T-helper 2 cell treated with Interferon-gamma antibody and Interleukin-4, amounts not matched to agents 100 ng/mL and 5 ng/mL, for 36 hours (primary cell): ENCODE measurements at regions not wholly inside any gene's neighbourhood (a gene's known extent, or its start where the extent isn't known, plus 50 kb on each side); places are given as distances from the start of the nearest gene placed in this dataset.

ENCODE experiments used
- intact Hi-C: fragments of 100-400 bp; cut with micrococcal nuclease; formaldehyde crosslinking; loops from one replicate; pipeline ENCODE4 v1.15.1; 2023

DNA sequence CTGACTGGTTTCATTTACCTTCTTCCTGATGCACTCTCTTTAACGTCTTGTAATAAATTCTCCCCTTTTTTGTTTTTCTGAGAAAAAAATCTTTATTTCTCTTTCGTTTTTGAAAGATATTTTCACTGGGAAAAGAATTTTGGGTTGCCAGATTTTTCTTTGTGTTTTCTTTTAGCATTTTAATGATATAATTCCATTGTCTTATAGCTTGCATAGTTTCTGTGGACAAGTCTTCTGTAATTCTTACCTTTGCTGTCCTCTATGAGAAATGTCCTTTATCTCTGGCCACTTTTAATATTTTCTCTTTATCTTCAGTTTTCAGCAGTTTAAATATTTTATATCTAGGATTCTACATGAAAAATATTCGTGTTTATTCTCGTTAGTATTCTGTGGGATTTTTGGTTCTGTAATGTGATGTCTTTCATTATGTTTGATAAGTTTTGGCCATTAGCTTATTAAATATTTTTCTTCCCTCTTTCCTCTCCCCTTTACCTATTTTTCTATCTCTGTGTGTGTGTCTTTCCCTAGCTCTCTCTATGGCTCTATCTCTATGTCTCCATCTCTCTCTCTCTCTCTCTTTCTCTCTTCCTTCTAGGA, 236.5 kb downstream of the C16orf95 start:
- intact Hi-C loops = no loop called here

DNA sequence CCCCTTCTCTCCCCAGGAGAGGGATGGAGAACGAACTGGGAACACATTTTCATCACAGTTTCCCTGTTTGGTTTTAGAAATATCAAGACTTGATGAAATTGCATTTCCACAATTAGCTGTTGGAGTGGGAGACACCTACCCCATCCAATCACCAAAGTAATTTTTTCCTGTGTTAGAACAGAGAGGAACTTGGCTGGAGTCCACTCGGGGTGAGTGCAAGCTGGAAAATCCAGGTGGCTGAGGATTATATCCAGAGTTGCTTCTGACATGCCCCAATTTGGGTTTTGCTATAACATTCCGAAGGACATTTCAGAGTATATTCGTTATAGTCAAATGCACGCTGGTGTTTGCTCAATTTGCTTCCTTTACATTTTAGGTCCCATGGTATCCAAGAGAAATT, 231.8 kb downstream of the C16orf95 start:
- intact Hi-C loops = no loop called here

- intact Hi-C loops = no loop called here
Observed at GRCh38 chr16:87086156-87086555, 231.0 kb downstream of the C16orf95 start.

GRCh38 chr16:87086575-87086974, 230.6 kb downstream of the C16orf95 start:
- intact Hi-C loops = no loop called here

DNA sequence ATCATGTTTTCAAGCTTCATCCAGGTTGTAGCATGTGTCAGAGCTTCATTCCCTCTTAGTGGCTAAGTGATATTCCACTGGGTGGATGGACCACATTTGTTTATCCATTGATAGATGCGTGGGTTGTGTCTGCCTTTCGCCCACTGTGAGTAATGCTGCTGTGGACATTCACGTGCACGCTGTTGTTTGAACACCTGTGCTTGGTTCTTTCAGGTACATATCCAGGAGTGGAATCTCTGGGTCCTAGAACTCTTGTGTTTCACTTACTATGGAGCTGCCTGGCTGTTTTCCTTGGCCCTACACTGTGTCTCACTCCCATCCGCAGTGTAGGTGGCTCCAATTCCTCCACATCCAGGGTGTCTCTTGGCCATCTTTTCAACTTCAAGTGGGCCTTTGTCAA, 224.2 kb downstream of the C16orf95 start:
- intact Hi-C loops = no loop called here

DNA sequence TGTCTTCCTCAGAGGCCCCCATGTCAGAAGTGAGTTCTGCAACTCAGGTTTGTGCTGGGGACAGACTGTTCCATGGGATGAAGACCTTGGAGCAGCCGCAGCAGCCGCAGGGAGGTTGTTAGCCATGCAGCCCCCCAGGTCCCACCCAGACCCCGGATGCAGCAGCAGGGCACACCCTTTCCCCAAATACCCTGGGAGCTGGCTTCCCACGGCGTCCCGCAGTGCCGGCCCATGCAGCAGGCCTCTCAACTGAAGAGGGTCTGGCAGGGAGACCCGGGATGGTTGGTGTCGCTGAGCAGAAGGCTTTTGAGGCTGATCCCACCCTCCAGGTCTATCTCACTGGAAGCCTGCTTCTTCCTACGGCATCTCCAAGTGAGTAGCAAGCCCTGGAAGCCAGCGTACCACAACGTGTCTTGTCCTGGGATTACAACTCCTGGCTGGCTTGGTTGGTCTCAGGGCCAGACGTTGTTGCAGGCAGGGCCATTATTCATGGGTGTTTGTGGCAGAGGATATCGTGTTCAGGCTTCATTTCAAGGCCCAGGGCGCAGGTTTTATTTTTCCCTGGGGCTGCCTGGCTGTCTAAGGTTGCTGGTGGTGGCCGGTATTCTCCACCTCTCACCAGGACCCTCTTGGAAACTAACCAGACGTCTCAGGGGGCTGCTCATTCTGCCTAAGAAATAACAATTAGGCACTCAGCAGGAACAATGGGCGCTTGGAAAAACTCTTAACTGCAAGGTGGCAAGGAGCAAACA, 223.2 kb downstream of the C16orf95 start:
- intact Hi-C loops = no loop called here

GRCh38 chr16:87094556-87094865, 222.7 kb downstream of the C16orf95 start:
- intact Hi-C loops = no loop called here

- intact Hi-C loops = no loop called here
Observed at GRCh38 chr16:87095271-87095670, 221.9 kb downstream of the C16orf95 start.

- intact Hi-C loops = no loop called here
Observed at GRCh38 chr16:87096746-87097333, 220.4 kb downstream of the C16orf95 start.

- intact Hi-C loops = no loop called here
Observed at GRCh38 chr16:87098361-87098760, 218.8 kb downstream of the C16orf95 start.

- intact Hi-C loops = no loop called here
Observed at GRCh38 chr16:87098976-87099720, 218.0 kb downstream of the C16orf95 start.

DNA sequence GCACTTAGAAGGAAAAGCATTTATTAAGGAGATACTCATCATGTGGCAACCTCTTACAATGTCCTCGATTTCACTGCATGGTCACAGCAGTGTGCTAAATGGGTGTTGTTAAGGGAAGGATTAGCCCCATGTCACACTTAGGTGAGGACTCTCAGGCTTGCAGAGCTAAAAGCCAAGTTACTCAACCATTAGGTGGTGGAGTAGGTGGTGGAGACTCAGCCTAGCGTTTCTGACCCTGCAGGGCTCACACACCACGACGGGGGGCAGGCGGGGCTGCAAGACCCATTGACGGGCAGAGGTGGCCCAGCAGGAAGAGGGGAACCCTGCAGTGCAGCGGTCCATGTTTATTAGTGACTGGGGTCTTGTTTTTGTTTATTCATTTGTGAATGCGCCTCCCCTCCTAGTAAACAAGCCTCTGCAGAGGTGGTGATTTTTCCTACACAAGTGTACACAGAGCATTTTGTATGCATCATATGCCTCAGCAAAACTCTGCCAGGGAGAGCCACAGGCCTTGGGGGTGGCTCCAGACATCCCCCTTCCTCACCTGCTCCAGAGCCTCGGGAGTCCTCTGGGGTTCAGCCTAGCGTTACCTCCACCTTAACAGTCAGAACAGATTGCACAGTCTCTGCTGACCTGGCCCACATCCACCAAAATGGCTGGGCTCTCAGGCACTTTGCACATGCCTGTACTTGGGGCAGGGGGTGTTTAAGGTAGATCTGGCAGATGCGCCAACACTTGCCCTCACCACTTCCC, 216.7 kb downstream of the C16orf95 start:
- intact Hi-C loops = no loop called here

- intact Hi-C loops = no loop called here
Observed at GRCh38 chr16:87101903-87102302, 215.3 kb downstream of the C16orf95 start.

- intact Hi-C loops = no loop called here
Observed at GRCh38 chr16:87107201-87107600, 210.0 kb downstream of the C16orf95 start.

GRCh38 chr16:87108278-87108677, 208.9 kb downstream of the C16orf95 start:
- intact Hi-C loops = no loop called here

- intact Hi-C loops = no loop called here
Observed at GRCh38 chr16:87108941-87109340, 208.3 kb downstream of the C16orf95 start.

- intact Hi-C loops = no loop called here
Observed at GRCh38 chr16:87114832-87115231, 202.4 kb downstream of the C16orf95 start.

DNA sequence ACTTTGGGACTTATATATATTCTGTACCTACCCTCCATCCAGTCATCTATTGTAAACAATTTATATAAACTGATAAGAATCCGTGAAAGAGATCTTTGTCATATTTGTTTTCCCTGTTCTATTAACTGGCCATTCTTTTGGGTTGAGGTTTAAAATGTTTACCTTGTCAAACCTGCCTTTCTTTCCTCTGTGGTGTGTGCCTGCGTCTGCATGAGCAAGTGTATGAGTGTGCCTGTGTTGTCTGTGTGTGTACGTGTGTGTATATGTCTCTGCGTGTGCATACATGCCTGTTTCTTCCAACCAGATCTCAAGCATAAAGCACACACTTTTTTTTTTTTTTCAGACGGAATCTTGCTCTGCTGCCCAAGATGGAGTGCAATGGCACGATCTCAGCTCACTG, 201.5 kb downstream of the C16orf95 start:
- intact Hi-C loops = no loop called here

- intact Hi-C loops = no loop called here
Observed at GRCh38 chr16:87117936-87118335, 199.3 kb downstream of the C16orf95 start.

DNA sequence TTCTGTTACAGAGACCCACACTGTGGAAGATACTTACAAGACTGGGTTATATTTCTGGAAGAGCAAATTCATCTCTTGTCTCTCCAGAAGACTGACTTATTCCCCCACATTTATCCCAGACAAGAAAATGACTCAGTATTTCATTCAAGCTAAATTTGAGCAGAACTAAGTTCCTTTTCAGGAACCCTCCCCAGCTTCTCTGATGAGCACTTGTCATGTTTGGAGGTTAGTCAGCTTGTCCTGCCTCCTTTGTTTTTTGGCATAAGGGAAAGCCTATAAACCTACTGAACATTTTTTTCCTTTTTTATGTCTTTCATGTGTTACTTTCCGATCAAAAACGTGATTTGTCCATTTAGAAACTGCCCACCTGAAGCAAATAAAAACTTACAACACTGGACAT, 198.0 kb downstream of the C16orf95 start:
- intact Hi-C loops = no loop called here

DNA sequence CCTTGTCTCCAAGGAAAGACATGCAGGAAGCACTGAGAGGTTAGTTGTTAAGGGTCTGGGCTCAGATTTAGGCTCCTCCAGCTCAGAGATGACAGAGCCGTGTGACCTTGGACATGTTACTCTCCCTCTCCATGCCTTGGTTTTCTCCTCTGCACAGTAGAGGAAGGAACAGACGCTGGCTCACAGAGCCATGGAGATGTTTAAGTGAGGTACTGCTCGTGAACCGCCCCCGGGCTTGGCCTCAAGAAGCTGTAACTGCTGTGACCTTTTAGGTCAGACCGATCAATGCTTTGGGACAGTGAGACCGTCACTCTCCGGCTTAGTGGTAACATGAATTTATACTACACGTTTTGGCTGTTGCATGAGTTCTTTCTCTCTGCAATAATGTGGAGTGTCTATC, 197.4 kb downstream of the C16orf95 start:
- intact Hi-C loops = no loop called here

GRCh38 chr16:87121816-87122215, 195.4 kb downstream of the C16orf95 start:
- intact Hi-C loops = no loop called here
